ENCODE measurements at regions not wholly inside any gene's neighbourhood (a gene's known extent, or its start where the extent isn't known, plus 50 kb on each side); places are given as distances from the start of the nearest gene placed in this dataset.

- in situ Hi-C loops (cut with MboI; ENCODE audit: low pct_ligation_motif_present in 1 of 4, low pct_unique_long_range_greater_than_20kb in 1 of 4, low sequenced_read_pairs in 3 of 4) (no loop called here), intact Hi-C loops (cut with DNase I; ENCODE audit: low total_unique reads) (no loop called here)
- Histone ChIP-seq H3K4me3 (no peak overlapping the region), H3K36me3 (no peaks in the 10 kb centered on the region), H3K4me1 (no peaks in the 10 kb centered on the region), H3K27me3 (no peaks in the 10 kb centered on the region), H3K9me3 (no peaks in the 10 kb centered on the region), H3K27ac (no peak overlapping the region)
- TF ChIP-seq POLR2A (IDR thresholded peaks at IDR 0.05) = no peak
- TF ChIP-seq EP300 (IDR thresholded peaks at IDR 0.05; ENCODE audit: low read depth) = no peak
- TF ChIP-seq POLR2AphosphoS5 (IDR thresholded peaks at IDR 0.05) = no peak
- no peak for TF ChIP-seq CTCF (IDR thresholded peaks at IDR 0.05)
- DNase-seq = no peak
- WGBS, 2 donors (ENCODE audit: low coverage in 1 of 2) = 13 to 21% methylated on average over 1 of the region's 1 CpG
Observed at GRCh38 chr2:103627301-103627700, 865.5 kb downstream of the TMEM182 start.

DNA sequence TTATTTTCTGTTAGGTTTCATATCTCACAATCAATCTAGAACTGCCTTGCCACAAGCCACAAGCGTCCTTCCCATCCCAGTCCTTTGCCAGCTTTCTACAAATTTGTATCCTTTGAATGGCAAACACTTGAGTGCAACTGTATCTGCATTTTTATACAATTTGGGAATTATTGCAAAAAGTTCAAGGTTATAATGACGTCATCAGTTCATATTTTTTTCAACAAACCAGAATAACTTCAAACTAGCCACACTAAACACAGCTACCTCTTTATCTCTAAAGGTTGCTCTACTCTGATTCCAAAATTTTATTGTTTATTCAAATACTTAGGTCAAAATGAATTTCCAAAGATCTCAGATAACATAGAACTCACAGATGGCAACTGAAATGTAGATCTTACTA lies 877.1 kb downstream of the TMEM182 start:
- no peak for DNase-seq
- H3K36me3 ChIP-seq = no peaks in the 10 kb centered on the region
- no peaks in the 10 kb centered on the region for H3K4me1 ChIP-seq
- 8 to 20% methylated on average over 2 of the region's 2 CpGs for WGBS, 2 donors (ENCODE audit: low coverage in 1 of 2)
- no peaks in the 10 kb centered on the region for H3K27me3 ChIP-seq
- no peak overlapping the region for H3K27ac ChIP-seq
- H3K4me3 ChIP-seq = no peak overlapping the region
- in situ Hi-C loops (cut with MboI; ENCODE audit: low pct_ligation_motif_present in 1 of 4, low pct_unique_long_range_greater_than_20kb in 1 of 4, low sequenced_read_pairs in 3 of 4) (no loop called here), intact Hi-C loops (cut with DNase I; ENCODE audit: low total_unique reads) (no loop called here)
- no peak for TF ChIP-seq POLR2AphosphoS5 (IDR thresholded peaks at IDR 0.05)
- no peak for TF ChIP-seq CTCF (IDR thresholded peaks at IDR 0.05)
- TF ChIP-seq POLR2A (IDR thresholded peaks at IDR 0.05) = no peak
- no peaks in the 10 kb centered on the region for H3K9me3 ChIP-seq

GRCh38 chr2:103656558-103656957 lies 894.7 kb downstream of the TMEM182 start:
- 60 to 72% methylated on average over 3 of the region's 3 CpGs for WGBS, 2 donors (ENCODE audit: low coverage in 1 of 2)
- no peaks in the 10 kb centered on the region for H3K27me3 ChIP-seq
- no peaks in the 10 kb centered on the region for H3K9me3 ChIP-seq
- no peak for DNase-seq
- H3K4me1 ChIP-seq = no peaks in the 10 kb centered on the region
- in situ Hi-C loops (cut with MboI; ENCODE audit: low pct_ligation_motif_present in 1 of 4, low pct_unique_long_range_greater_than_20kb in 1 of 4, low sequenced_read_pairs in 3 of 4) (no loop called here), intact Hi-C loops (cut with DNase I; ENCODE audit: low total_unique reads) (no loop called here)
- H3K4me3 ChIP-seq = no peak overlapping the region
- TF ChIP-seq CTCF (IDR thresholded peaks at IDR 0.05) = no peak
- TF ChIP-seq POLR2A (IDR thresholded peaks at IDR 0.05) = no peak
- no peak for TF ChIP-seq EP300 (IDR thresholded peaks at IDR 0.05; ENCODE audit: low read depth)
- TF ChIP-seq POLR2AphosphoS5 (IDR thresholded peaks at IDR 0.05) = no peak
- H3K36me3 ChIP-seq = no peaks in the 10 kb centered on the region
- no peak overlapping the region for H3K27ac ChIP-seq

DNA sequence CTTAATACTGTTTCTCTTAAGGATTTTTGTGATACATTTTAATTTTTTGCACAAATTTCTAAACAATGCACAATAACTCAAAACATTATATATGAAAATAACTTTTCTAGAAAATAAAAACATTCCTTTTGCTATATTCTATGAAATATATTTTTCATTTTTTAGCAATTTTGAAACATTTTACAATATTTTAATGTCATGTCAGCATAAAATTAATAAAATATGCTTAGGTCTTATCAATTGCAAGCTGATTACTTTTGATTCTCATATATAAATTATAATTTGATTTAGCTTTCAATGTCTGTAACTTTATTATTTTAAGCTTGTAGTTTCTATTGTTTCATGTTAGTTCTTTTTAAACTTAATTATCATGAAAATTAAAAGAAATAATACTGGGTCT lies 898.7 kb downstream of the TMEM182 start:
- TF ChIP-seq POLR2A (IDR thresholded peaks at IDR 0.05) = no peak
- no peak for TF ChIP-seq CTCF (IDR thresholded peaks at IDR 0.05)
- TF ChIP-seq POLR2AphosphoS5 (IDR thresholded peaks at IDR 0.05) = no peak
- no peak for TF ChIP-seq EP300 (IDR thresholded peaks at IDR 0.05; ENCODE audit: low read depth)
- Histone ChIP-seq H3K4me3 (no peak overlapping the region), H3K9me3 (no peaks in the 10 kb centered on the region), H3K4me1 (no peaks in the 10 kb centered on the region), H3K27me3 (no peaks in the 10 kb centered on the region), H3K27ac (no peak overlapping the region), H3K36me3 (no peaks in the 10 kb centered on the region)
- intact Hi-C loops (cut with DNase I; ENCODE audit: low total_unique reads) (no loop called here), in situ Hi-C loops (cut with MboI; ENCODE audit: low pct_ligation_motif_present in 1 of 4, low pct_unique_long_range_greater_than_20kb in 1 of 4, low sequenced_read_pairs in 3 of 4) (no loop called here)
- DNase-seq = no peak
